ENCODE measurements at regions not wholly inside any gene's neighbourhood (a gene's known extent, or its start where the extent isn't known, plus 50 kb on each side); places are given as distances from the start of the nearest gene placed in this dataset.

- Histone ChIP-seq H3K9me3 (ENCODE audit: control insufficient read depth, low read depth, low read length) (no peaks in the 10 kb centered on the region), H3K4me3 (ENCODE audit: low read length) (no peak overlapping the region), H3K27ac (ENCODE audit: low read length) (no peak overlapping the region), H3K36me3 (ENCODE audit: control insufficient read depth, insufficient read depth, low read length) (no peaks in the 10 kb centered on the region), H3K27me3 (ENCODE audit: control insufficient read depth, insufficient read depth, low read length) (no peaks in the 10 kb centered on the region), H3K4me1 (ENCODE audit: control insufficient read depth, insufficient read depth, low read length) (no peaks in the 10 kb centered on the region)
- no peak for DNase-seq
- no CpG with 5 or more reads among the region's 2 CpGs for WGBS (ENCODE audit: insufficient coverage, low lambda C conversion rate)
Observed at GRCh38 chr16:65336160-65336559, 214.3 kb upstream of the CDH11 start.

DNA sequence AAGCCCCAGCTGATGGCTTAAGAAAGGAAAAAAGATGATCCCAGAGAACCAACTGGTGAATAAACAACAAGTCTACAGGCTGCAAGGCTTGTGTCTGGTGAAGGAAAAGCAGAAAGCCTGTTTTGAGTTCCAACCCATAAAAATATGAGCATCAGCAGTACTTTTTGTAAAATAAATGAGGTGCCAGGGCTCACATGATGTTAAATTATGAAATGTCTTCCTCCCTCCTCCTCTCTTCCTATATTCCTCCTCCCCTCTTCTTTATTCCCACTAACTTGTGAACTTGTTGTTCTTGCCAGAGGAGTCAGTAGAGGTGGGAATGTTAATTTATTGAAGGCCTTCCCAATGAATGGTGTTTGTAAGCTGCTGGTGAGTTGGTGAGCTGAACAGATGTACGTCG is 212.2 kb upstream of the CDH11 start:
- no peaks in the 10 kb centered on the region for H3K27me3 ChIP-seq (ENCODE audit: control insufficient read depth, insufficient read depth, low read length)
- H3K4me1 ChIP-seq (ENCODE audit: control insufficient read depth, insufficient read depth, low read length), result no peaks in the 10 kb centered on the region
- no peak overlapping the region for H3K4me3 ChIP-seq (ENCODE audit: low read length)
- DNase-seq, result no peak
- no peaks in the 10 kb centered on the region for H3K9me3 ChIP-seq (ENCODE audit: control insufficient read depth, low read depth, low read length)
- H3K36me3 ChIP-seq (ENCODE audit: control insufficient read depth, insufficient read depth, low read length), result no peaks in the 10 kb centered on the region
- H3K27ac ChIP-seq (ENCODE audit: low read length), result no peak overlapping the region
- WGBS (ENCODE audit: insufficient coverage, low lambda C conversion rate), result no CpG with 5 or more reads among the region's 2 CpGs

GRCh38 chr16:65333283-65333682 is 211.4 kb upstream of the CDH11 start:
- Histone ChIP-seq H3K27ac (ENCODE audit: low read length) (no peak overlapping the region), H3K9me3 (ENCODE audit: control insufficient read depth, low read depth, low read length) (no peaks in the 10 kb centered on the region), H3K27me3 (ENCODE audit: control insufficient read depth, insufficient read depth, low read length) (no peaks in the 10 kb centered on the region), H3K36me3 (ENCODE audit: control insufficient read depth, insufficient read depth, low read length) (no peaks in the 10 kb centered on the region), H3K4me1 (ENCODE audit: control insufficient read depth, insufficient read depth, low read length) (no peaks in the 10 kb centered on the region), H3K4me3 (ENCODE audit: low read length) (no peak overlapping the region)
- no CpG with 5 or more reads among the region's 2 CpGs for WGBS (ENCODE audit: insufficient coverage, low lambda C conversion rate)
- no peak for DNase-seq

DNA sequence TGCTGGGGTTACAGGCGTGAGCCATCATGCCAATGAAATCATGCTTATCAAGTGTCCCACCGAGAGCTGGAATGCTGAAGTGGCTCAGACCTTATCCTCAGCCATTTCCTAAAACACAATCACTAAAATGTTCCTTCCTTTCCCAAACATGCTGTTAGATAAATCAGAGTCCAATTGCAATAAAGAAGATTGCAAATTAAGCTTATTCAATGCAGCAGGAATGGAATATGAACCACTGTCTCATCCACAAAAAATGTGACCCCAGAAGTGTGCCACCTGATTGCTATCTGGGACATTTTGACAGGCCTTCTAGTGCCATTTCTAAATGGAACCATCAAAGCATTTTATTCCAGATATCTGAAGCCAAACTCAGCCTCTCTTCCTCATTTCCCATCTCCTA is 205.5 kb upstream of the CDH11 start:
- no peaks in the 10 kb centered on the region for H3K36me3 ChIP-seq (ENCODE audit: control insufficient read depth, insufficient read depth, low read length)
- no peak for DNase-seq
- H3K4me3 ChIP-seq (ENCODE audit: low read length), result no peak overlapping the region
- no peaks in the 10 kb centered on the region for H3K9me3 ChIP-seq (ENCODE audit: control insufficient read depth, low read depth, low read length)
- no peaks in the 10 kb centered on the region for H3K4me1 ChIP-seq (ENCODE audit: control insufficient read depth, insufficient read depth, low read length)
- WGBS (ENCODE audit: insufficient coverage, low lambda C conversion rate), result no CpG with 5 or more reads among the region's 2 CpGs
- no peaks in the 10 kb centered on the region for H3K27me3 ChIP-seq (ENCODE audit: control insufficient read depth, insufficient read depth, low read length)
- H3K27ac ChIP-seq (ENCODE audit: low read length), result no peak overlapping the region

DNA sequence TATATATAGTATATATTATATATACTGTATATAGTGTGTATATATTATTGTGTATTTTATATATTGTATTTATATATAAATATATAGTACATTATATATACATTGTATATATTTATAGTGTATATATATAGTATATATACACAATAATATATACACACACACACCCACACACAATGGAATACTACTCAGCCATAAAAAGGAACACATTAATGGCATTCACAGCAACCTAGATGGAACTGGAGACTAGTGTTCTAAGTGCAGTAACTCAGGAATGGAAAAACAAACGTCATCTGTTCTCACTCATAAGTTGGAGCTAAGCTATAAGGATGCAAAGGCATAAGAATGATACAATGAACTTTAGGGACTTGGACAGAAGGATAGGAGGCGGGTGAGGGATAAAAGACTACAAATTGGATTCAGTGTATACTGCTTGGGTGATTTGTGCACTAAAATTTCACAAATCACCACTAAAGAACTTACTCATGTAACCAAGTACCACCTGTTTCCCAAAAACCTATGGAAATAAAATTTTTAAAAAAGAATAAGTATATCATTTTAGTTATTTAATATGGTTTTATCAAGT is 201.9 kb upstream of the CDH11 start:
- Histone ChIP-seq H3K27me3 (ENCODE audit: control insufficient read depth, insufficient read depth, low read length) (no peaks in the 10 kb centered on the region), H3K4me3 (ENCODE audit: low read length) (no peak overlapping the region), H3K4me1 (ENCODE audit: control insufficient read depth, insufficient read depth, low read length) (no peaks in the 10 kb centered on the region), H3K27ac (ENCODE audit: low read length) (no peak overlapping the region), H3K36me3 (ENCODE audit: control insufficient read depth, insufficient read depth, low read length) (no peaks in the 10 kb centered on the region), H3K9me3 (ENCODE audit: control insufficient read depth, low read depth, low read length) (no peaks in the 10 kb centered on the region)
- no peak for DNase-seq
- 100% methylated on average over 1 of the region's 2 CpGs for WGBS (ENCODE audit: insufficient coverage, low lambda C conversion rate)

- Histone ChIP-seq H3K27ac (ENCODE audit: low read length) (no peak overlapping the region), H3K4me3 (ENCODE audit: low read length) (no peak overlapping the region), H3K9me3 (ENCODE audit: control insufficient read depth, low read depth, low read length) (no peaks in the 10 kb centered on the region), H3K27me3 (ENCODE audit: control insufficient read depth, insufficient read depth, low read length) (no peaks in the 10 kb centered on the region), H3K36me3 (ENCODE audit: control insufficient read depth, insufficient read depth, low read length) (no peaks in the 10 kb centered on the region), H3K4me1 (ENCODE audit: control insufficient read depth, insufficient read depth, low read length) (no peaks in the 10 kb centered on the region)
- WGBS (ENCODE audit: insufficient coverage, low lambda C conversion rate), result no CpG with 5 or more reads among the region's 6 CpGs
- DNase-seq, result no peak
Observed at GRCh38 chr16:65319621-65320231, 197.9 kb upstream of the CDH11 start.

GRCh38 chr16:65318590-65319257 is 196.9 kb upstream of the CDH11 start:
- H3K4me3 ChIP-seq (ENCODE audit: low read length), result no peak overlapping the region
- no peaks in the 10 kb centered on the region for H3K36me3 ChIP-seq (ENCODE audit: control insufficient read depth, insufficient read depth, low read length)
- DNase-seq, result peak in 1 of 2 donors; percentile 8
- H3K27me3 ChIP-seq (ENCODE audit: control insufficient read depth, insufficient read depth, low read length), result no peaks in the 10 kb centered on the region
- H3K27ac ChIP-seq (ENCODE audit: low read length), result no peak overlapping the region
- H3K9me3 ChIP-seq (ENCODE audit: control insufficient read depth, low read depth, low read length), result no peaks in the 10 kb centered on the region
- H3K4me1 ChIP-seq (ENCODE audit: control insufficient read depth, insufficient read depth, low read length), result no peaks in the 10 kb centered on the region

DNA sequence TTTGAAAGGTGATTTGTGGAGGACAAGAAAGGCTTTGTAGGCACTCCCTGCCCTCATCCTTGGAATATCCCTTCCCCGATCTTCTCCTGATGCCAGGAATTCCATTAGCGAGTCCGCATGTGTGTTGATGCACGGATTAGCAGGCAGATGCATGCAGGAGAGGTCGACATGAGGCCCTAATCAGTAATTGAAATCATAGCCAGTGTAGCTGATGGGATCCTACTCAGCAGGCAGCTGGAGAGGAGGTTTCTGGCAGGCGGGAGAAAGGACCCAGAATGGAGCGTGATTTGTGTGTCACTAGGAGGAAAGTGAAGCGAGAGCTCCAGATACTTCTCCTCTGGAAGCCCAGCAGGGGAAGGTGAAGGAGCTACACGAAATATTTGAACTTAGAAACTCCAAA is 196.3 kb upstream of the CDH11 start:
- WGBS (ENCODE audit: insufficient coverage, low lambda C conversion rate), result 60% methylated on average over 1 of the region's 9 CpGs
- DNase-seq, result no peak
- Histone ChIP-seq H3K9me3 (ENCODE audit: control insufficient read depth, low read depth, low read length) (no peaks in the 10 kb centered on the region), H3K4me3 (ENCODE audit: low read length) (no peak overlapping the region), H3K27me3 (ENCODE audit: control insufficient read depth, insufficient read depth, low read length) (no peaks in the 10 kb centered on the region), H3K27ac (ENCODE audit: low read length) (no peak overlapping the region), H3K36me3 (ENCODE audit: control insufficient read depth, insufficient read depth, low read length) (no peaks in the 10 kb centered on the region), H3K4me1 (ENCODE audit: control insufficient read depth, insufficient read depth, low read length) (no peaks in the 10 kb centered on the region)

DNA sequence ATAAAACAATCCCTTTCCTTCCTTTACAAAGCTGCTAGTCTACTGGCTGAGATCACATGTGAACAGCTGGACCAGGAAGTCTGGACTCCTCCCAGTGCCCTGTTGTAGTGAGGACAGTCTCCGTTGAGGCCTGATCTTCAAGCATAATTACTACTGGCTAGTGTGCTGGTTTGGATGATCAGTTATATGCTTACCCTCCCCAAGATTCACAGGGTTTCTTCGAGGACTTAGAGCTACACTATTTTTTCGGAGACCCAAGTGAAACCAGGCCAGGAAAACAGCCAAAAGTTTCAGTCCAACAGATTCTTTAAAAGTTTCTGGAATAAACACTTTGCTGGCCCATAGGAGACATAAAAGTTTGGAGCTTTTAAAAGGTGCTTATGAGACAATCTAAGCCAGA is 194.9 kb upstream of the CDH11 start:
- Histone ChIP-seq H3K36me3 (ENCODE audit: control insufficient read depth, insufficient read depth, low read length) (no peaks in the 10 kb centered on the region), H3K9me3 (ENCODE audit: control insufficient read depth, low read depth, low read length) (no peaks in the 10 kb centered on the region), H3K27me3 (ENCODE audit: control insufficient read depth, insufficient read depth, low read length) (no peaks in the 10 kb centered on the region), H3K4me3 (ENCODE audit: low read length) (no peak overlapping the region), H3K27ac (ENCODE audit: low read length) (no peak overlapping the region), H3K4me1 (ENCODE audit: control insufficient read depth, insufficient read depth, low read length) (no peaks in the 10 kb centered on the region)
- 100% methylated on average over 1 of the region's 3 CpGs for WGBS (ENCODE audit: insufficient coverage, low lambda C conversion rate)
- DNase-seq, result no peak

DNA sequence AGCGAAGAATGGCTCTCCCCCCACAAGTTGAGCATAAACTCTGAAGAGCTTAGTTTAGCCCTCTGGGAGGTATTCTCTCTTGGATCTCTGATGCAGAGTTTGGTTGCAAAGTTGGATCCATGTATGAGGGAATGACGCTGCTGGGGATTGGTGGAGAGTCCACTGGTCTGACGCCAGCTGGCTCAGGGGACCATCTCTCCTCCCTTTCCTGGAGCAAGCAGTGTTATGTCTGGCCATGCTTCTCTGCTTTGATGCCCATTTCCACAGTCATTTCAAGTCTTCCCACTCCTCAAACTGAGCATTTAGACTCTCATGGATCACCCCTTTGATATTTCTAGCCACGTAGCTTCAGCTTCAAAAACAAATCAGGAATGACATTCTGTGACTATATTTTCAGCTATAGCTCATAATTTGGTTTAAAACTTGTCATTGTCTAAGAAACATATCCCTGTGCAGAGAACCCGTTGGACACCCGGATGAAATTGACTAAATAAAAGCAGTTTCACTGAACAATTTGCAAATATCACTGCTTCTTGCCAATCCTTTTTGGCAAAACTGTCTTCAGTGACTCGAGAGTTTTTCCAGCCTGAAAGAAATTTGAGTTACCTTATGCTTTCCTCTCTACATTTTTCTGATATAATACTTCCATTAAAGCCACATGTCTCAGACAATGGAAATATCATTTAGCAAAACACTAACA is 193.4 kb upstream of the CDH11 start:
- Histone ChIP-seq H3K27me3 (ENCODE audit: control insufficient read depth, insufficient read depth, low read length) (no peaks in the 10 kb centered on the region), H3K4me1 (ENCODE audit: control insufficient read depth, insufficient read depth, low read length) (no peaks in the 10 kb centered on the region), H3K4me3 (ENCODE audit: low read length) (no peak overlapping the region), H3K9me3 (ENCODE audit: control insufficient read depth, low read depth, low read length) (no peaks in the 10 kb centered on the region), H3K36me3 (ENCODE audit: control insufficient read depth, insufficient read depth, low read length) (no peaks in the 10 kb centered on the region), H3K27ac (ENCODE audit: low read length) (no peak overlapping the region)
- WGBS (ENCODE audit: insufficient coverage, low lambda C conversion rate), result 86% methylated on average over 4 of the region's 7 CpGs
- peak; percentile 2 to 3 for DNase-seq

Data from large intestine (tissue), 3 donors.